H1 (cell line): ENCODE measurements at regions not wholly inside any gene's neighbourhood (a gene's known extent, or its start where the extent isn't known, plus 50 kb on each side); places are given as distances from the start of the nearest gene placed in this dataset.

Experiments used
- CTCF ChIA-PET: fragments of 300-600 bp; sonication (Branson Sonifier 250); formaldehyde crosslinking; loops from one replicate; lab custom pipeline; 2021; ENCODE audit not compliant: partially characterized antibody; lab: Charles Lee
- POLR2A ChIA-PET: fragments of 300-600 bp; sonication (Branson Sonifier 250); formaldehyde crosslinking; loops from one replicate; lab custom pipeline; 2021; ENCODE audit warnings: inconsistent platforms; ENCODE audit not compliant: partially characterized antibody; lab: Charles Lee
- DNase-seq, 2 experiments: peaks; one replicate each; pipeline versions ENCODE4 v3.0.0 to v3.0.0-alpha.2; 2010 to 2022; ENCODE audit warnings: low spot score in 2 of 2, low read depth in 1 of 2, mixed read lengths in 1 of 2
- FAIRE-seq: peaks from 2 replicates; lab custom pipeline; 2011; peaks lifted over from hg19 to GRCh38; lab: Jason Lieb, UNC
- H2AFZ ChIP-seq: 2 replicates; pipeline ENCODE4 v1.8.1; 2012; ENCODE audit warnings: low read length, inconsistent platforms
- H2AK5ac ChIP-seq: 2 replicates; pipeline ENCODE4 v1.6.1; 2013; ENCODE audit warnings: low read depth, low read length
- H2BK120ac ChIP-seq: replicated peaks from 2 replicates; pipeline ENCODE3; 2013; ENCODE audit warnings: low read depth, low read length, inconsistent platforms
- H2BK12ac ChIP-seq: 2 replicates; pipeline ENCODE4 v1.6.1; 2013; ENCODE audit warnings: low read depth, low read length
- H2BK15ac ChIP-seq: 2 replicates; pipeline ENCODE4 v1.6.1; 2013; ENCODE audit warnings: low read length
- H2BK20ac ChIP-seq: 2 replicates; pipeline ENCODE4 v1.6.1; 2013; ENCODE audit warnings: low read length
- H2BK5ac ChIP-seq: 2 replicates; pipeline ENCODE4 v1.6.1; 2013; ENCODE audit warnings: low read depth, low read length
- H3K14ac ChIP-seq: 2 replicates; pipeline ENCODE4 v1.6.1; 2013; ENCODE audit warnings: inconsistent platforms; ENCODE audit not compliant: insufficient read length
- H3K18ac ChIP-seq: 2 replicates; pipeline ENCODE4 v1.6.1; 2013; ENCODE audit warnings: low read length; ENCODE audit errors: extremely low read depth
- H3K23ac ChIP-seq: 2 replicates; pipeline ENCODE4 v1.6.1; 2013; ENCODE audit warnings: inconsistent platforms; ENCODE audit not compliant: insufficient read length
- H3K23me2 ChIP-seq: 2 replicates; pipeline ENCODE4 v1.6.1; 2013; ENCODE audit warnings: low read depth, low read length
- H3K27ac ChIP-seq: 2 replicates; pipeline ENCODE4 v1.6.1; 2011; ENCODE audit warnings: low read depth, low read length, inconsistent platforms
- H3K27me3 ChIP-seq, 4 experiments: replicated peaks in 1 of 4; 1 replicate in 1 of 4; 2 replicates in 3 of 4; pipeline versions ENCODE4 v1.6.1 to v1.8.1; 2011 to 2013; ENCODE audit warnings: low read length in 3 of 4, mild to moderate bottlenecking in 3 of 4, inconsistent platforms in 2 of 4, mixed read lengths in 2 of 4, moderate library complexity in 1 of 4; ENCODE audit not compliant: control insufficient read depth in 3 of 4, insufficient read depth in 3 of 4; ENCODE audit errors: extremely low read depth in 1 of 4
- H3K36me3 ChIP-seq, 4 experiments: 2 replicates each; pipeline versions ENCODE4 v1.6.1 to v1.8.1; 2011 to 2013; ENCODE audit warnings: mild to moderate bottlenecking in 4 of 4, low read length in 3 of 4, moderate library complexity in 2 of 4, control low read depth in 1 of 4, inconsistent platforms in 1 of 4; ENCODE audit not compliant: insufficient read depth in 4 of 4, control insufficient read depth in 2 of 4
- H3K4ac ChIP-seq: replicated peaks from 2 replicates; pipeline ENCODE3; 2013; ENCODE audit warnings: low read length, low read depth, mixed read lengths, inconsistent platforms; ENCODE audit not compliant: insufficient read length
- H3K4me1 ChIP-seq, 4 experiments: replicated peaks in 1 of 4; 1 replicate in 1 of 4; 2 replicates in 3 of 4; pipeline versions ENCODE4 v1.6.1 to v1.8.1; 2011 to 2013; ENCODE audit warnings: low read length in 3 of 4, inconsistent platforms in 2 of 4, mixed read lengths in 1 of 4; ENCODE audit not compliant: insufficient read depth in 4 of 4, control insufficient read depth in 3 of 4
- H3K4me2 ChIP-seq, 2 experiments: 2 replicates each; pipeline versions ENCODE4 v1.6.1 to v1.8.1; 2011 to 2013; ENCODE audit warnings: low read depth in 2 of 2, low read length in 2 of 2, control low read depth in 1 of 2, inconsistent platforms in 1 of 2, mild to moderate bottlenecking in 1 of 2; ENCODE audit not compliant: insufficient read depth in 1 of 2
- H3K4me3 ChIP-seq, 4 experiments: fragments of 200-600, 300-600 bp in 1 of 4; sonication (generic), shearing (Covaris generic), sonication (Bioruptor Twin) in 1 of 4; 2 replicates each; pipeline versions ENCODE4 v1.5.1 to v1.8.1; 2011 to 2016; ENCODE audit warnings: low read length in 4 of 4, low read depth in 3 of 4, control low read depth in 2 of 4, inconsistent platforms in 2 of 4, mild to moderate bottlenecking in 2 of 4, mixed read lengths in 1 of 4, moderate library complexity in 1 of 4; ENCODE audit not compliant: insufficient read depth in 2 of 4; ENCODE audit errors: extremely low read depth in 1 of 4
- H3K56ac ChIP-seq: replicated peaks from 2 replicates; pipeline ENCODE3; 2013; ENCODE audit warnings: low read depth, mild to moderate bottlenecking, mixed read lengths, low read length, inconsistent platforms; ENCODE audit not compliant: insufficient read length
- H3K79me1 ChIP-seq: 2 replicates; pipeline ENCODE4 v1.6.1; 2013; ENCODE audit warnings: low read depth, low read length, control low read depth
- H3K79me2 ChIP-seq, 2 experiments: 2 replicates each; pipeline versions ENCODE4 v1.6.1 to v1.8.1; 2012 to 2013; ENCODE audit warnings: low read length in 2 of 2, mild to moderate bottlenecking in 2 of 2, inconsistent platforms in 1 of 2; ENCODE audit not compliant: insufficient read depth in 2 of 2, control insufficient read depth in 1 of 2
- H3K9ac ChIP-seq, 4 experiments: replicated peaks in 1 of 4; 1 replicate in 1 of 4; 2 replicates in 3 of 4; pipeline versions ENCODE4 v1.6.1 to v1.8.1; 2011 to 2013; ENCODE audit warnings: low read depth in 3 of 4, low read length in 3 of 4, control low read depth in 2 of 4, mild to moderate bottlenecking in 2 of 4, moderate library complexity in 2 of 4, inconsistent platforms in 1 of 4; ENCODE audit errors: extremely low read depth in 1 of 4
- H3K9me3 ChIP-seq, 2 experiments: 2 replicates each; pipeline versions ENCODE4 v1.6.1 to v1.8.1; 2012 to 2013; ENCODE audit warnings: mild to moderate bottlenecking in 2 of 2, moderate library complexity in 2 of 2, control low read depth in 1 of 2, inconsistent platforms in 1 of 2, low read depth in 1 of 2, low read length in 1 of 2, mixed read lengths in 1 of 2; ENCODE audit not compliant: insufficient read depth in 2 of 2
- H4K20me1 ChIP-seq, 2 experiments: replicated peaks in 1 of 2; 2 replicates each; pipeline versions ENCODE3 to v1.8.1; 2011 to 2013; ENCODE audit warnings: inconsistent platforms in 2 of 2, low read length in 2 of 2, mild to moderate bottlenecking in 1 of 2; ENCODE audit not compliant: insufficient read depth in 2 of 2, control insufficient read depth in 1 of 2
- H4K5ac ChIP-seq: 2 replicates; pipeline ENCODE4 v1.6.1; 2013; ENCODE audit warnings: low read length, low read depth, mixed read lengths, inconsistent platforms; ENCODE audit not compliant: insufficient read length
- H4K8ac ChIP-seq: 2 replicates; pipeline ENCODE4 v1.8.0; 2013; ENCODE audit warnings: mild to moderate bottlenecking, moderate library complexity, low read length, inconsistent platforms; ENCODE audit not compliant: insufficient read depth; ENCODE audit errors: extremely low read depth
- H4K91ac ChIP-seq: replicated peaks from 2 replicates; pipeline ENCODE3; 2013; ENCODE audit warnings: low read length, mixed read lengths, inconsistent platforms; ENCODE audit not compliant: insufficient read length
- BRCA1 ChIP-seq: IDR thresholded peaks from 2 replicates; pipeline ENCODE4 v1.6.1; 2012; ENCODE audit warnings: low read depth, low read length, improper control_type of control experiment
- CBX5 ChIP-seq: fragments of 300-800, 300-1000 bp; sonication (generic); IDR thresholded peaks from 2 replicates; pipeline ENCODE4 v1.7.1; 2016; ENCODE audit warnings: antibody characterized with exemption, low read length, low read depth
- CEBPB ChIP-seq: IDR thresholded peaks from 2 replicates; pipeline ENCODE4 v1.6.1; 2012; ENCODE audit warnings: low read depth, low read length
- CHD1 ChIP-seq: IDR thresholded peaks from 2 replicates; pipeline ENCODE4 v1.6.1; 2012; ENCODE audit warnings: low read depth, low read length, improper control_type of control experiment
- GTF2F1 ChIP-seq: IDR thresholded peaks from 2 replicates; pipeline ENCODE4 v1.6.1; 2012; ENCODE audit warnings: low read depth, low read length, improper control_type of control experiment, borderline replicate concordance
- NRF1 ChIP-seq: IDR thresholded peaks from 2 replicates; pipeline ENCODE4 v1.6.1; 2011; ENCODE audit warnings: mild to moderate bottlenecking, low read depth, low read length, improper control_type of control experiment
- PHF8 ChIP-seq: fragments of 200-600 bp; sonication (generic); conservative IDR thresholded peaks from 2 replicates; pipeline ENCODE4 v1.7.1; 2012; ENCODE audit warnings: low read depth, mild to moderate bottlenecking, inconsistent platforms, low read length, moderate library complexity
- POU5F1 ChIP-seq: IDR thresholded peaks from 2 replicates; pipeline ENCODE4 v1.6.1; 2011; ENCODE audit warnings: low read depth, mild to moderate bottlenecking, low read length, moderate library complexity
- RAD21 ChIP-seq, 2 experiments: IDR thresholded peaks in 1 of 2; conservative IDR thresholded peaks in 1 of 2; 2 replicates each; pipeline ENCODE4 v1.6.1; 2011; ENCODE audit warnings: low read depth in 2 of 2, low read length in 2 of 2, improper control_type of control experiment in 1 of 2, inconsistent platforms in 1 of 2, mild to moderate bottlenecking in 1 of 2, moderate library complexity in 1 of 2
- RFX5 ChIP-seq: IDR thresholded peaks from 2 replicates; pipeline ENCODE4 v1.6.1; 2011; ENCODE audit warnings: low read depth, low read length, improper control_type of control experiment, borderline replicate concordance
- SIX5 ChIP-seq: IDR thresholded peaks from 2 replicates; pipeline ENCODE4 v1.6.1; 2011; ENCODE audit warnings: mild to moderate bottlenecking, low read depth, low read length
- TAF7 ChIP-seq: optimal IDR thresholded peaks from 2 replicates; pipeline ENCODE3; 2011; ENCODE audit warnings: low read depth, mild to moderate bottlenecking, inconsistent platforms, low read length, moderate library complexity, borderline replicate concordance
- whole genome bisulfite sequencing, 2 experiments: shearing (Covaris generic) in 1 of 2; methylation state at CpG; one replicate each; pipeline versions ENCODE4 v1.1.6 to v1.1.7; 2013 to 2015; ENCODE audit warnings: low lambda C conversion rate in 2 of 2, mixed read lengths in 2 of 2, inconsistent platforms in 1 of 2, low coverage in 1 of 2, missing lambda C conversion rate in 1 of 2; ENCODE audit not compliant: insufficient replicate concordance in 2 of 2, insufficient coverage in 1 of 2, insufficient read length in 1 of 2; ENCODE audit errors: extremely low coverage in 1 of 2, missing lambda C conversion rate in 1 of 2; 5-methylcytosine and 5-hydroxymethylcytosine counted together
- TF ChIP-seq, protein P1 (sequence below), 3 experiments: IDR thresholded peaks; 1 replicate in 2 of 3; 2 replicates in 1 of 3; pipeline versions ENCODE4 v1.5.1 to v1.6.1; 2011; ENCODE audit warnings: low read length in 3 of 3, mild to moderate bottlenecking in 3 of 3, inconsistent platforms in 2 of 3, low read depth in 1 of 3, moderate library complexity in 1 of 3; ENCODE audit not compliant: insufficient read depth in 1 of 3; ENCODE audit errors: control extremely low read depth in 1 of 3

DNA sequence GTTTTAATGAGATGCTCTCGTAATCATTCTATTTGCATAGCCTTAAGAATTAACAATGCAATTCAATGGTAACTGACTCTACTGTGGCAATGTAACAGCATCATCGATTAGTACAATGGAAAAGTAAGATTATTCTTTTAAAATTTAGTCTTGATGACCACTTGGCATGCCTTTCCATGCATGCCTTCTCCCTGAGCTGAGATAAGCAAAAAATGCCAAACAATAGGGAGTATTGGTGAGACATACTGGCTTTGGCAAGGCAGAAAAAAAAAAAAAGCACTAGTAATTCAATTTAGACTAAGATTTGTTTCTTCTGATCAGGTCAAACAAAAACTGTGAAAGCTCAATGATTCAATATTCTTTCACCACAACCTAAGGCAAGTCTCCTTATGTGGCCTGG lies 110.8 kb upstream of the TRIB2 start:
- H3K4ac ChIP-seq, result no peak overlapping the region
- H2BK12ac ChIP-seq, result no peak overlapping the region
- H3K27ac ChIP-seq, result no peak overlapping the region
- H3K56ac ChIP-seq, result no peak overlapping the region
- H3K4me2 ChIP-seq, result no peak overlapping the region
- H3K18ac ChIP-seq, result no peak overlapping the region
- no peak overlapping the region for H4K8ac ChIP-seq
- no peaks in the 10 kb centered on the region for H4K20me1 ChIP-seq
- H2AFZ ChIP-seq, result no peak overlapping the region
- H3K4me1 ChIP-seq, result no peaks in the 10 kb centered on the region
- no peak overlapping the region for H2BK120ac ChIP-seq
- H4K5ac ChIP-seq, result no peak overlapping the region
- H3K79me1 ChIP-seq, result no peaks in the 10 kb centered on the region
- no peak overlapping the region for H2BK15ac ChIP-seq
- H3K4me3 ChIP-seq, result no peak overlapping the region
- no peak overlapping the region for H3K14ac ChIP-seq
- no peaks in the 10 kb centered on the region for H3K79me2 ChIP-seq
- no peak for FAIRE-seq
- ChIA-PET POLR2A (no interaction called here), CTCF (interaction anchor here (1.9 kb wide), 1 partner anchor 18 kb away, joined by 7 read pairs; no protein-coding TSS in a partner anchor)
- no peak for DNase-seq
- no peak overlapping the region for H4K91ac ChIP-seq
- H3K9me3 ChIP-seq, result no peaks in the 10 kb centered on the region; a peak in 1 of 4 replicates
- no peak overlapping the region for H2BK20ac ChIP-seq
- no peaks in the 10 kb centered on the region for H3K27me3 ChIP-seq
- H3K36me3 ChIP-seq, result no peaks in the 10 kb centered on the region
- no peak overlapping the region for H3K23ac ChIP-seq
- no peaks in the 10 kb centered on the region for H3K23me2 ChIP-seq
- WGBS, 2 experiments, result 100% methylated on average over 2 of the region's 2 CpGs; no CpG with 5 or more reads in 1 of the 2 experiments
- no peak overlapping the region for H2BK5ac ChIP-seq
- H2AK5ac ChIP-seq, result no peak overlapping the region
- H3K9ac ChIP-seq, result no peak overlapping the region
- TF ChIP-seq POU5F1 (no peak), CBX5 (no peak), GTF2F1 (no peak), RFX5 (no peak), TAF7 (no peak), NRF1 (no peak), BRCA1 (no peak), CHD1 (no peak), CEBPB (no peak), SIX5 (no peak), PHF8 (no peak), RAD21 (IDR thresholded peaks at IDR 0.05 in 1 of 2, conservative IDR thresholded peaks at IDR 0.05 in 1 of 2; ENCODE audit: low read depth in 2 of 2, low read length in 2 of 2) (no peak)
- TF ChIP-seq, protein P1, sequence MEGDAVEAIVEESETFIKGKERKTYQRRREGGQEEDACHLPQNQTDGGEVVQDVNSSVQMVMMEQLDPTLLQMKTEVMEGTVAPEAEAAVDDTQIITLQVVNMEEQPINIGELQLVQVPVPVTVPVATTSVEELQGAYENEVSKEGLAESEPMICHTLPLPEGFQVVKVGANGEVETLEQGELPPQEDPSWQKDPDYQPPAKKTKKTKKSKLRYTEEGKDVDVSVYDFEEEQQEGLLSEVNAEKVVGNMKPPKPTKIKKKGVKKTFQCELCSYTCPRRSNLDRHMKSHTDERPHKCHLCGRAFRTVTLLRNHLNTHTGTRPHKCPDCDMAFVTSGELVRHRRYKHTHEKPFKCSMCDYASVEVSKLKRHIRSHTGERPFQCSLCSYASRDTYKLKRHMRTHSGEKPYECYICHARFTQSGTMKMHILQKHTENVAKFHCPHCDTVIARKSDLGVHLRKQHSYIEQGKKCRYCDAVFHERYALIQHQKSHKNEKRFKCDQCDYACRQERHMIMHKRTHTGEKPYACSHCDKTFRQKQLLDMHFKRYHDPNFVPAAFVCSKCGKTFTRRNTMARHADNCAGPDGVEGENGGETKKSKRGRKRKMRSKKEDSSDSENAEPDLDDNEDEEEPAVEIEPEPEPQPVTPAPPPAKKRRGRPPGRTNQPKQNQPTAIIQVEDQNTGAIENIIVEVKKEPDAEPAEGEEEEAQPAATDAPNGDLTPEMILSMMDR (IDR thresholded peaks at IDR 0.05; ENCODE audit: control extremely low read depth in 1 of 3, insufficient read depth in 1 of 3, low read depth in 1 of 3, low read length in 3 of 3), result no peak
